HUDEP-2 (cell line): ENCODE measurements at regions not wholly inside any gene's neighbourhood (a gene's known extent, or its start where the extent isn't known, plus 50 kb on each side); places are given as distances from the start of the nearest gene placed in this dataset.
"Not testable (repeated sequence)": the region's sequence is repeated elsewhere in the genome, so short reads cannot be mapped to it uniquely, and the experiment has no call there.

ENCODE experiments used
- DNase-seq, 76 experiments: peaks; one replicate each; lab custom pipeline; 2025; ENCODE audit not compliant: unreplicated experiment in 76 of 76; lab: John Stamatoyannopoulos, UW

GRCh38 chr13:22839603-22840530 lies 340.9 kb upstream of the SGCG start:
- no peak for DNase-seq

DNA sequence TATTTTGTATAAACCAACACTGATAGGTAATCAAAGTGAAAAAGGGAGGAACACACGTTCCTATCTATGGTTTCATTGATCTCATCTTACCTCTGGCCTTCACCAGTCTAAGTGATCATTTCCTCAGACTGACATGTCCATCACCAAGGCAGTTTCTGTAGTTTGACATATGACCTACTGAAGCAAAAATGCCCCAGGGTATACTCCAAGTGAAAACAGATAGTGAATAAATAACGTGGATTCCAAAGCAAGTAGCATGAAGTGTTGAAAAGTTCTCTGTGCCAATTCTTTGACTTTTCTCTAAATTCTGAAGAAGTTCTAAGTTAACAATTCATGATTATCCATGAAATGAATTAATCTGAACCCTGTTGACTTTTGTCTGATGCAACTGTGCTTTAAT lies 334.2 kb upstream of the SGCG start:
- no peak for DNase-seq

DNA sequence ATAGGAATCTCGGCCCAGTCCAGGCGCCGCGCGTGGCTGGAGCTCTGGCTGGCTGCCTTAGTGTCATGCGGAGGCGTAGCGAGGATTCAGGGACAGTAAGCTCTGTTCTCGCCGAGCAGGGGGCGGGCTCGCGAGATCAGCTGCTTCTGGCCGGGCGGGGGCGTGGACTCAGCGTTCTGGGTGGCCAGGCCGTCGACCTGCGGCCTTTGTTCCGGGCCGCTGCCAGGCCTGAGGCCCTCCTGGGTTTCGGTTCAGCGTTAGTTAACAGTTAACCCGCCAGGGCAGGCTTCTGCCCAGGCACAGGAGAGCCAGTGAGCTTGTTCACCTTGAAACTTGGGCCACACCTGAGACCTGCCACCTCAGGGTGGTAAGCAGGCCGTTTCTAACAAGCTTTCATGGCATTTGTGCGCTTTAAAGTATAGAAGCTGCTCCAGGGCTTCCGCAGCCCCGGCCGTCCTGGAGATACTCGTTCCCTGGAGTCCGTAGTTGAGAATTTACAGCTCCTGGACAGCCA lies 332.2 kb upstream of the SGCG start:
- no peak for DNase-seq

- no peak for DNase-seq
These were observed 324.9 kb upstream of the SGCG start for GRCh38 chr13:22855926-22856325.

- DNase-seq = not testable (repeated sequence)
These were observed 321.8 kb upstream of the SGCG start for GRCh38 chr13:22858980-22859379.

DNA sequence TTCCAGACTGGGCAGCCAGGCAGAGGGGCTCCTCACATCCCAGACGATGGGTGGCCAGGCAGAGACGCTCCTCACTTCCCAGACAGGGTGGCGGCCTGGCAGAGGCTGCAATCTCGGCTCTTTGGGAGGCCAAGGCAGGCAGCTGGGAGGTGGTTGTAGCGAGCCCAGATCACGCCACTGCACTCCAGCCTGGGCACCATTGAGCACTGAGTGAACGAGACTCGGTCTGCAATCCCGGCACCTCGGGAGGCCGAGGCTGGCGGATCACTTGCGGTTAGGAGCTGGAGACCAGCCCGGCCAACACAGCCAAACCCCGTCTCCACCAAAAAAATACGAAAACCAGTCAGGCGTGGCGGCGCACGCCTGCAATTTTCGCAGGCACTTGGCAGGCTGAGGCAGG lies 321.4 kb upstream of the SGCG start:
- DNase-seq = not testable (repeated sequence)

DNA sequence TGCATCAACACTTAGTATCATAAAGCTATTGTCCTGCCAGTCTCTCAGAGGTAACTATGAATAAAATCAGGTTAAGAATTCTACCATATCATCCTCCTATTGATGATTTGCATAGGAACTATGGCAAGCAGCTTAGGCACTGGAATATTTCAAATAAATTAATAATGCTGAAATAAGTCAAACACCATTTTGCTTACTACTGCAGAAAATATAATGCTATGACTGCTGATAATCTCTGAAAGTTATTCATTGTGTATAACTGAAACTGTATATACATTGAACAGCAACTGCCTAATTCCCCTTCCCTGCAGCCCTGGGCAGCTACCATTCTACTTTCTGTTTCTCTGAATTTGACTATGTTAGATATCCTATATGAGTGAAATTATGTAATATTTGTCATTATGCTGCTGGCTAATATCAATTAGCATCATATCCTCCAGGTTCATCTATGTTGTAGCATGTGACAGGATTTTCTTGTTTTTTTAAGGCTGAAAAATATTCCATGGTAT lies 318.8 kb upstream of the SGCG start:
- no peak for DNase-seq

GRCh38 chr13:22862478-22862877 lies 318.3 kb upstream of the SGCG start:
- no peak for DNase-seq

DNA sequence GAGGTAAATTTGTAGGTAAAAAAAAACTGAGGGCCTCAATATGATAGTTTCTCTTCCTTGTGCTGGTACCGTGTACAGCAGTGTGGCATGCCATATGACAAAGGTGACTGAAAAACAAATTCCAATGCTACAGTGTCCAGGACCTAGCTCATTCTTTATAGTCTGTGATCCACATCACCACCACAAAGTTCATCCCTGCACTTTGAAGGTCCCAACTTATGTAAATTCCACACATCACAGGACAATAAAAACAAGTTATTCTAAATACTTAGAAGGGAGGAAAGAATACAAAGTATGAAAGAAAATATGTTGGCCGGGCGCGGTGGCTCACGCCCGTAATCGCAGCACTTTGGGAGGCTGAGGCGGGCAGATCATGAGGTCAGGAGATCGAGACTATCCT lies 314.6 kb upstream of the SGCG start:
- no peak for DNase-seq

- no peak for DNase-seq
These were observed 309.5 kb upstream of the SGCG start for GRCh38 chr13:22871231-22871630.

DNA sequence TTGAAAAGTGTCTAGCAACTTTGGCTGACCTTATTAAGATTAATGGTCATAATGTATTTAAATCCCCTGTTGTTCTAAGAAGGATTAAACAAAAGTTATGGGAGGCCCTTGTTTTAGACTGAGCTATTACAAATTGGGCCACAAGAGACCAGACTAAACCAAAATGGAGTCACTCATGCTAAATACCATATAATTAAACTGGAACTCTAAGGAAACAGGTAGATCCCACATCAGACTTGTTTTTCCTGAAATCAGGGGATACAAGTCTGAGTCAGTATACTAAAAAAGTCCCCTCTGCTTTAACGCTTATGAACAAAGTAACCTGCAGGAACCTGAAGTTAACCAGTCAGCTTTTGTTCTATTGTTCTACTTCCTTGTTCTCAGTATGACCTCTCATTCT lies 305.9 kb upstream of the SGCG start:
- no peak for DNase-seq

DNA sequence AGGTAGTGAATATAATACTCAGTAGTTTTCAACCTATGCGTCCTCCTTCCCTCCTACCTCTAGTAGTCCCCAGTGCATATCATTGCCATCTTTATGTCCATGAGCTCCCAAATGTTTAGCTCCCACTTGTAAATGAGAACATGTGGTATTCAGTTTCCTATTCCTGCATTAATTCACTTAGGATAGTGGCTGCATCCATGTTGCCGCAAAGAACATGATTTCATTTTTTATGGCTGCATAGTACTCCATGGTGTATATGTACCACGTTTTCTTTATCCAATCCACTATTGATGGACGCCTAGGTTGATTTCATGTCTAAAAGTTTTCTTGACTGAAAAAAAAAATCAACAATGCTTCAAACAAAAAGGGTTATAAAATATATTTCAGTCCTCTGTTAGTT lies 303.4 kb upstream of the SGCG start:
- no peak for DNase-seq

GRCh38 chr13:22880741-22881720 lies 299.7 kb upstream of the SGCG start:
- DNase-seq = no peak

GRCh38 chr13:22881721-22882608 lies 298.8 kb upstream of the SGCG start:
- DNase-seq = not testable (repeated sequence)

DNA sequence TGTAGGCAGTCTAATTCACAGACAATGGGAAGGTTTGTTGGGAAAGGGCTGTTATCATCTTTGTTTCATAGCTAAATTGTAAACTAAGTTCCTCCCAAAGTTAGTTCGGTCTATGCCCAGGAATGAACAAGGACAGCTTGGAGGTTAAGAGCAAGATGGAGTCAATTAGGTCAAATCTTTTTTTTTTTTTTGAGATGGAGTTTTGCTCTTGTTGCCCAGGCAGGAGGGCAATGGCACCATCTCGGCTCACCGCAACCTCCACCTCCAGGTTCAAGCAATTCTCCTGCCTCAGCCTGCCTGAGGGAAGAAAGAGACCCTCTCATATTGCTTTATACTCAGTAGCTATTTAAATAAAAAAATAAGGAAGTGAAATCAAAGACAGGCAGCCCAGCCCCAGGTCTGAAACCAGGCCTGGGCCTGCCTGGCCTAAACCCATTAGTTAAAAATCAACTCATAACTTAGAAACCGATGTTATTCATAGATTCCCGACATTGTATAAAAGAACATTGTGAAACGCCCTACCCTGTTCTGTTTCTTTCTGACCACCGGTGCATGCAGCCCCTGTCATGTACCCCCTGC lies 297.4 kb upstream of the SGCG start:
- no peak for DNase-seq

- no peak for DNase-seq
These were observed 296.8 kb upstream of the SGCG start for GRCh38 chr13:22883956-22884355.

GRCh38 chr13:22886061-22886460 lies 294.7 kb upstream of the SGCG start:
- DNase-seq = not testable (repeated sequence)

DNA sequence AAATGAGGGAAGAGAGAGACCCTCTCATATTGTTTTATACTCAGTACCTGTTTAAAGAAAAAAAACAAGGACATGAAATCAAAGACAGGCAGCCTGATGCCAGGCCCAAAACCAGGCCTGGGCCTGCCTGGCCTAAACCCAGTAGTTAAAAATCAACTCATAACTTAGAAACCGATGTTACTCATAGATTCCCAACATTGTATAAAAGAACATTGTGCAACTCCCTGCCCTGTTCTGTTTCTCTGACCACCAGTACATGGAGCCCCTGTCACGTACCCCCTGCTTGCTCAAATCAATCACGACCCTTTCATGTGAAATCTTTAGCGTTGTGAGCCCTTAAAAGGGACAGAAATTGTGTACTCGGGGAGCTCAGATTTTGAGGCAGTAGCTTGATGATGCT lies 291.4 kb upstream of the SGCG start:
- DNase-seq = not testable (repeated sequence)

DNA sequence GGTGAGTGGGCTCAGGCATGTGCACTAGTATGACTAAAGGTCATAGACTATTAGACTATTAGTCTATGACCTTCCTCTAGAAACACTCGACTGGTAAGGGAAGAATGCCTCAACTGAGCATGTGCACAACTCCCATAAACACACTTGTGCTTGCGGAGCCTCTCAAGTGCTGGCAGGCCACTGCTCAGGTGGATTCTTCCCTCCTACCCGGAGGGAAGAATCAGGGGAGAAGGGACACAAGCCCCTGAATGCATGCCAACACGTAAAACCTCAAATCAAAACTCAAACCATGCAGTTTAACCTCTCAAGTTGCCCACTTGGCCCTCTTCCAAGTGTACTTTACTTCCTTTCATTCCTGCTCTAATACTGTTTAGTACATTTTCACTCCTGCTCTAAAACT lies 287.6 kb upstream of the SGCG start:
- no peak for DNase-seq

DNA sequence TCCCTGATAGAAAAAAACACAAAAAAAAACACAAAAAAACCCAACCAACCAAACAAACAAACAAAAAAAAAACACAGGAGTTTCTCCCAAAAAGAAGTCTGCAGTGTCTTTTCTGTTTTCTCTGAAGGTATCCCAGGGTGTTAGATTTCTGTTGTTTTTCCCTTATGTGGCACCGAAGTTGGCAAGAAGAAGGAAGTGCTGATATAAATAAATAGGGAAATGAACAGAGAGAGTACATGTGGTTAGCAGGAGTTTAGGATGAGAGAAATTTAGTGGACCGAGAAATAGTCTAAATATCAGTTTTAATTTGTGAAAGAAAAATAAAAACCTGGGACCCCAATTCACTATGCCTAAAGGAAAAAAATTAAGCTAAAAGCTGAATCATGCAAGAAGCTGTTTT lies 287.0 kb upstream of the SGCG start:
- DNase-seq = no peak
